SK-MEL-5 (cell line): ENCODE measurements at regions not wholly inside any gene's neighbourhood (a gene's known extent, or its start where the extent isn't known, plus 50 kb on each side); places are given as distances from the start of the nearest gene placed in this dataset.
"Not testable (repeated sequence)": the region's sequence is repeated elsewhere in the genome, so short reads cannot be mapped to it uniquely, and the experiment has no call there.

Experiments
- DNase-seq: peaks from one replicate; pipeline ENCODE4 v3.0.0-alpha.2; 2016; ENCODE audit warnings: low read depth, low spot score
- in situ Hi-C: cut with HindIII; loops from 2 replicates; pipeline ENCODE4 v1.10.0; 2016; ENCODE audit warnings: low sequenced_read_pairs, high pct_unique_total_duplicates, low pct_unique_long_range_greater_than_20kb

DNA sequence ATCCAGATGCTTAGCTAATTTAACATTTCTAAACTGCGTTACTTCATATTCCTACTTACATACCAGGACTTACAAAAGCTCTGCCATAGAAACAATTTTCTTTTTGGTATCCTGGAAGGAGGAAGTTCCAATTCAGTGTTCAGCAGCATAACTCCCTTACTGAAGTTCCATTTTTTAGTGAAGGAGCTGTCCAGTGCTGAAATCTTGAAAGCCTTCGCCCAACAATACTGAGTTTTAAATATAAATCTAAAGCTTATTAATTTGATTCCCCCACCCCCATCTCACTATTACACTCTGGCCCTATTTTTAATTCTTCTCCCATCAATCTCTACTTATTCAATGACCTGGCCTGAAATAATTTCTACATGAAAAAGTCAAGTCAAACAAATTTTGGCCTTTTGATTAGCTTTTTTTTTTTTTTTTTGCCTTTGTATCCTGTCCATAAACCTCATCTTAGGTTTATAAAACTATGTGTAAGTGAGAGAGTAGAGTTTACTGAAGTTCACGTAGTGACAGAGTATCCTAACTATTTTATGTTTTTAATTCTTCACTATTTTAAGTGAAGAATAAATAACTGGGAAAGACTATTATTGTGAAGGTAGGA is 323.0 kb upstream of the PLD5 start:
- no peak for DNase-seq
- in situ Hi-C loops: no loop called here

DNA sequence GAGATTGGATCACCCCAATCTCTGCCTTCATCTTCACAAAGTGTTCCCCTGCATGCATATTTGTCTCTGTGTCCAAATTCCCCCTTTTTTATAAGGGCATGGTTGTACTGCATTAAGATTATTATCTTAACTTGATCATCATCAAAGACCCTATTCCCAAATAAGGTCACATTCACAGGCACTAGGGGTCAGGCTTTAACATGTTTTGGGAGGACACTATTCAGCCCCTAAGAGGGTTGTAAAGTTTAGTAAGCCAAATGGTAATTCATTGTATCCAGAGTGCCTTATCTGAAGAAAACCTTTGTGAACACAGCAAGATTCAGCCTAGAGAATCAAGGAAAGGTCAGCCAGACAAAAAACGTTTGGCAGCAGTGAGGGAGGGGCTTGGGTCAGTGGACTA is 317.6 kb upstream of the PLD5 start:
- peak; percentile 8 for DNase-seq
- in situ Hi-C loops: no loop called here

DNA sequence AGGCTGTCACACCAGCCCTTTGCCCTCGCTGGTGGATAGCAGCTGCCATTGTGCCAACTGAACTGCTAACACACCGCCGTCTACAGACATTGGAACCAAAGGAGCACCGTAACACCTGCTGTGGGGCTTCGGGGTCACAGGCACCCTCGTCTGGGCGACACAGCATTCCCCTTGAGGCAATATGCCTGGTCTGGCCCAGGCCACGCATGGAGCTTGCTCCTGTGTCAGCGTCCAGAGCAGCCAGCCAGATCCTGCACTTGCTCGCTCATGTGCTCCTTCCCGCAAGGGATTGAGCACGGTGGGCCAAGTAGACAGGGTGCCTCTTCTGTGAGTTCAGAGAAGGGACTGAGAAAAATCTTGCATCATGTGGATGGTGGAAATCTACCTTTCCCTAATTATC is 314.6 kb upstream of the PLD5 start:
- in situ Hi-C loops: no loop called here
- no peak for DNase-seq

DNA sequence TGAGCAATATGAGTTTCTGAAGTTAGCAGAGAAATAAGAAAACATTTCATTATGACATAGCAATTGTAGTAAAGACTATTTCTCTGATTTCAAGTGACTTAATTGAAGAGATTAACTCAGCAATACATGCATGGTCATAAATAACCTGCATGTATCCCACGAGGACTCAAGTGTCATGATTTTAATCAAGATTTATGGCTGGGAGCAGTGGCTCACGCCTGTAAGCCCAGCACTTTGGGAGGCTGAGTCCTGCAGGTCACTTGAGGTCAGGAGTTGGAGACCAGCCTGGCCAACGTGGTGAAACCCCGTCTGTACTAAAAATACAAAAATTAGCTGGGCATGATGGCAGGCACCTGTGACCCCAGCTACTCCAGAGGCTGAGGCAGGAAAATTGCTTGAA is 311.9 kb upstream of the PLD5 start:
- in situ Hi-C loops: no loop called here
- no peak for DNase-seq

DNA sequence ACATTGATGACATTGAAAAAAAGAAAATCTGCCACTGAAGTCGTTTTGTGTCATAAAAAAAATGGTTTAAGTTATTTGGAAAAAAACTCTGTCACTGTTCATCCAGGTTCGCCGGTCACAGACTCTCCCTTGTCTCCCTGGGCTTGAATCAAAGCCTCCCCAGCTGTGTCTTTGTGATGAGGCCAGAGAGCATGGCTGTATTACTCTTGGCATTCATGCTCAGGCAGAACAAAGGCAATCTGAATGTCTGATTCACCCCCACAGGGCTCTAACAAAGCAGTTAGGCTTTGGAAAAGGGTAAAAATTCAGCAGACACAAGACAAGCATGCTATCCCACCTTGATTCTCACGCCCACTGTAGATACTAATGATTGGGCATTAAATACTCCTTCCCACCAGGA is 304.3 kb upstream of the PLD5 start:
- no peak for DNase-seq
- in situ Hi-C loops: no loop called here

DNA sequence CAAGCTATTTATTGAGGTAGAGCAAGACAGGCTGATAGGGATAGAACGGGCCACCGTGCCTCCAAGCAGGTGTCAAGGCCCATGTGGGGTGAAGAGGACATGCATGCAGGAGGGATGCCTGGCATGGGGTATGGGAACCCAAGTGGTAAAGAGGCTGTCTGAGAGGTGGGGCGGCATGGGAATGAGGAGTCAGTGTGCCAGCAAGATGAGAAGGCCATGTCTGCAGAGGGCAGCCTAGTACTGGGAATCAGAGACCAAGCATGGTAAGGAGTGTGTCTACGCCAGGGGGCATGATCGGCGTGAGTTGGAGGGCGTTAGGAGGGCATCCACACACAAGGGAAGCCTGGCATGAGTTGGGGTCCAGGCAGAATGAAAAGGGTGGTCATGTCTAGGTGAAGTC is 303.7 kb upstream of the PLD5 start:
- DNase-seq: peak; percentile 47
- in situ Hi-C loops: no loop called here

DNA sequence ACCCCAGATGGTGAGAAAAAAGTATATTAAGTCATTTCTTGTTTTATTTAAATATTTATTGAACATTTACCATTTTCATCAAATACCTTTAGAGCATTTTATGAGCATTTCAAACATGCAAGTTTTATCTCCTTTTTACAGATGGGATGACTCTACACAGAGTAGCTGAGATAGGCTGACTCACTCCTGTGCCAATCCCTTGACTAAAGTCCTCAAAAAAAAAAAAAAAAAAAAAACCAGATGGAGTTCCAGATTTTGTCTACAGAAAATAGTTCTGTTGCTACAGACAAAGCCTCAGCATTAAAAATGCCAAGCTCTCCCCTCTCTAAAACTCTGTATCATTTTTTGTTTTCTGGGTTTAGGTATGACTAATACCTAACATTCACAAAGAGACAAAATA is 303.0 kb upstream of the PLD5 start:
- in situ Hi-C loops: no loop called here
- no peak for DNase-seq

DNA sequence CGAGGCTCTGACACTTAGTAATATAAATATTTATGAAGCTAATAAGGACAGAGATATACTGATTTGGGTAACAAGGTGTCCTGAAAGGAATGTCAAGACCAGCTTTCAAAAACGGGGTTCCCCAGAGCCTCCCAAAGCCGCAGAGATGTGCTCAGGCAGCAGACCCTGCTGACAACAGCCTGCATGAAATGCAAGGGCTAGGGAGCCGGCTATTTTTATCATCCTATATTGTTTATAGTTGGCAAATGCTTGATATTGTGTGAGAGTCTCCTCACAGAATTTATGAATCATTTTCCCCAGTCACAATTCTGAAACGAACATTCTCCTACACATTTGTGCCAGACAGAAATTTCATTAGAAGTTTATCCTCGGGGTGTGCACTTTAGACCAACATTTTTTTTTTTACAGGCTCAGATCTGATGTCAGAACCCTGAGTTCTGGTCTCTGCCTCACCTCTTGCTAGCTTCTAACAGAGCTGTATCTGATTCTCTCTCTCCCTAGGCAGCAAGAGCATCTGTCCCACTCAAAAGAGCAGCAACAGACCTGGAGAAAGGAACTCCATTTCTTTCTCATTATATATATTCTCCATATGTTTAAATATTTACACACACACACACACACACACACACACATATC is 302.3 kb upstream of the PLD5 start:
- DNase-seq: no peak
- in situ Hi-C loops: no loop called here

DNA sequence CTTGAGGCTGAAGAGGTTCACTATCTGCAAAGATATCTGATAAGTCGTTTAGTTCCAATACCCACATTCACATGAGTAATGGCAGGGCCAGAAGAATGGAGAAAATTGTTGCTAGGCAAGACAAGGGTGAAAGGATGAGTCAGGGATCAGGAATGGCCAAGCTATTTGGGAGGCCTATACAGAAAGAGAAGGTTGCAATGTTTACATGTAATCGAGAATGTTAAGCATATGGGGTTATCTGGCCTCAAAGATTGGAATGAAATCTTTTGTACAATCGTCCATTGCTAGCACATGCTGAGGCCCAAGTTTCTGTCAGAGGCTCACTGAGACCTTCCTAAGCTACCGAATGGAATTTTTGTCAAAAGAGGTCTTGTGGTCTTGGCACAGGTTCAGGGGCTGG is 299.9 kb upstream of the PLD5 start:
- no peak for DNase-seq
- in situ Hi-C loops: no loop called here

DNA sequence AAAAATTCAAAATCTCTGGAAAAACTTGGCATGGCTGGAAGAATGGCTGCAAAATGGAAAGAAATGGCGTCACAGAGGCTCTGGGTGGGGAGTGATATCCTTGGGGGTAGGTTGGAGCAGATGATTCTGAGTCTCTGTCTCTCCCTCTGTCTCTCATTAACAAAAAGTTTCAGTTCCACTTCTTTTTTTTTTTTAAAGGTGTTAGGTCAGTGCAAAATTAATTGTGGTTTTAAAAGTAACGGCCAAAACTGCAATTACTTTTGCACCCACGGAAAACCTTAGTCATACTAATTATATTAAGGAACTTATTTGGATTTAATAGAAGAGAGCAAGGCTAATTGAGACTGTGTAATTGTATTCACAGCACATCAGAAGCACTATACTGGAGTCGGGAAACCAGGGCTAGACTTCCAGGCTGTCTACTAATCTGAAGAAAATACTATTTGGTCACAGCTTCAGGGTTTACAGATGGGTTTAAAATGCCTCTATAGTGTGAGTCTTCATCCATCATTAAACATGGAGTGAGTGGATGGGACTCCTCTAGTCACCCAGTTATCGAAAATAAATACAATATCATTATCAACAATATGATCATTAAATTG is 289.1 kb upstream of the PLD5 start:
- in situ Hi-C loops: no loop called here
- no peak for DNase-seq

DNA sequence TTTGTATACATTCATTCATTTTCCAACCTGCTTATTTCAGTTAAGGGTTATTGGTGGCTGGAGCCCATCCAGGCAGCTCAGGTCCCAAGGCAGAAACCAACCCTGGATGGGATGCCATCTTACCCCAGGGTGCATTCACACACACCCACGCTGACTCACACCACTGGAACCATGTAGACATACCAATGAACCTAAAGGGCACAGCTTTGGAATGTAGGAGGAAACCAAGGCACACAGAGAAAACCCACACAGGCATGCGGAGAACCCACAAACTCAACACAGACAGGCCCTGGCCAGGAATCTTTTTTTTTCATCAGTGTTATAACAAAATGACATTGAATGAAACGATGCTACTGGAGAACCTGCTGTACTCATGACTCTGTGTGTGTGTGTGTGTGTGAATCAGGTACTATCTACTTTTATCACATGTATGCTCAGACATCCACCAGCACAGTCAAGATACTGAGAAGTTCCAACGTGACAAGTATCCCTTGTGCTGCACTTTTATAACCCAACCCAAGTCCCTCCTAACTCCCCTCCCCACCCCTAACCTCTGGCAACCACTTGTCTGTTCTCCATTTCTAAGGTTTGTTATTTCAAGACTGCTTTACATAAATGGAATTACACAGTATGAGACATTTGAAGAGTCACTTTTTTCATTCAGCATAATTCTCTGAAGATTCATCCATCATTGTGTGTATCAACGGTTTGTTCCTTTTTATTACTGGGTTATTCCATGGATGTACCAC is 286.8 kb upstream of the PLD5 start:
- in situ Hi-C loops: no loop called here
- DNase-seq: no peak

DNA sequence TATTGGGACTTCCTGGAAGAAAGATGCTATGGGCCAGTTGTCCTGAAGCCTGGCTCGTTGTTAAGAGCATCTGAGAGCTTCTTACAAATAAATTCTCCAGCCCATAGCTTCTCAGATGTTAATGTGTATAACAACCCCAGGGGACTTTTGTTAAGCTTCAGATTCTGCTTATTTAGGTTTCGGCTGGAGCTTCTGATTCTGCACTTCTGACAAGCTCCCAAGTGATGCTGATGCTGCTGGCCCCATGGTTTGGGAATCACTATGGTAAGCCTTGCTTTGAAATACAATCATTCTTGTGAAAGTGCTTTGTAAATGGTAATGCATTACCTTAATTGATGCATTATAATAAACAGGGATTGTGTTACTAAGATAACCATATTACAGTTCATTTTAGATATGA is 281.8 kb upstream of the PLD5 start:
- in situ Hi-C loops: no loop called here
- no peak for DNase-seq

DNA sequence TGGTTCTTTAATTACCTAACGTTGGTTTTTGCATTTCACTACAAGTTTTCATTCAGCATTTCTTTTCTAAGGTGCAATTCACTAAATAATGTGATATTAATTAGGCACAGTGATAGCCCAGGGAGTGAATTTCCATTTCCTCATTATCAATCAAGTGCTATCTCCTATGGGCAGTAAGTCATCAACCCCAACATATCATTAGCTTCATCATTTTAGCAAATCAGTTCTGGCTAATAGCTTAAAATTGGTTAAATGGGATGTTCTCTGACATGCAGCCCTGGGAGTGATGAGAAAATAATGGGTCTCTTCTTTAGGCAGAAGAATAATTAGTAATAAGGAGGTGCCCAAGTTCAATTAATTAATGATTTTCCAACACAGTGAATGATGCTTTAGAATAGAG is 280.9 kb upstream of the PLD5 start:
- DNase-seq, in situ Hi-C loops: not testable (repeated sequence)

DNA sequence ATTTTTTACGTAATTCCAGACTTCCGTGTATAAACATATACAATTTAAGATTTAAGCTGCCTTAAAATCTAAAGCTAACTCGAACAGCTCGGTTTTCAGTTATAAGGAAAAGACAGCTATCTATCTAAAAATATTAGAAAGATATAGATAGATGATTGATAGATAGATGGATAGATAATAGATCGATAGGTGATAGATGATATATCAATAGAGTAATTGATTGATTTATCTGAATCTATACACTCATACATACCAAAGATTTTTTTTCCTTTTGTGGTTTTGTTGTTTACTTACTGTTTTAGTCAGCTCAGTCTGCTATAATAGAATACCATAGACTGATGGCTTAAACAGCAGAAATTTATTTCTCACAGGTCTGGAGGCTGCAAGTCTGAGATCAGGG is 278.5 kb upstream of the PLD5 start:
- DNase-seq: no peak
- in situ Hi-C loops: no loop called here

DNA sequence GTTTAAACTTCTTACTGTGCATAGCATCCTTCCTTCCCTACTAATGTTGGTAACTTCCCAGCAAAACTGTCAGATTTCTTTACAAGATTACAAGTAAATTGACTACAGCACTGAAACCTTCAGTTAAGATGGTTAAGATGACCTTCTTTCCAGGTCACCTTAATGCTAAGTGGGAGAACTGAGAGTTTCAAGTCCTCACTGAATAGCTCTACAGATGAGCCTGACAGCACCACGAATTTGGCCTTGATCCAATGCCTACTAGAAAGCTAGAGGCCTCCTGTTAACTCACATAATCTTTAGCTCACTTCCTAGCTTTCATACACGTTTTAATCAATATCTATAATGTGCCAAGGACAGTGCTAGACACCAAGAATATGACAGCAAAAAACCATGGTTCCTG is 276.0 kb upstream of the PLD5 start:
- in situ Hi-C loops: no loop called here
- no peak for DNase-seq

DNA sequence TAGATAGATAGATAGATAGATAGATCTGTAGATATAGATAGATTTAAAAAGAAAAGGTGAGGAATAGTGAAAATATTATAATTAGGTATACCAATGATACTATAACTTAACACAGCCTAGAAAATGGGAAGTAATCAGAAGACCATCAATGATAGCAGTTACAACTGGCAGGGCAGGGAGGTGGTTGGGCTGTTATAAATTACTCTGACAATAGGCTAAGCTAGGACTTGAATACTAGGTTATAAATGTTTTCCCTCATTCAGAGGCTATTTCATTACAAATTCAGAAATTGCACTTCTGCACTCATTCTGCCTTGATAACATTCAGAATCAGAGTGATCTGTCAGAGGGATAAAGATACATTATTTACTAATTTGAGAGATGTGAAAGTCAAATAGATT is 273.4 kb upstream of the PLD5 start:
- in situ Hi-C loops: no loop called here
- DNase-seq: no peak

DNA sequence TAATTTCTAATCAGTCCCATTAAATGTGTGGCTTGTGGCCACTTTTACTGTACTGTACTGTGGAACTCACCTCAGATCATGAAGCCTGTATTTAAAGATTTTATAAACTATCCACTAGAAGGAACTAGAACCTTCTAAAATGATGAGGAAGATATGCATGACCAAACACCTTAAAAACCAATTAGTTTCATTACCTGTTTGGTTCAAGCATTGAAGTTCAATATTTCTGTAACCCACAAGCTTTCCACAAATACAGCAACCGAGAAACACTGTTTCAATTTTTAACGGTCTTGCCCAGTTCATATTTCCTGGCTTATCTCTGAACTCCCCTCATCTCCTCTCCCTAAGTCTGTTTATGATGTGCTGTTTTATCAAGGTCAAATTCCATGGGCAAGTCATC is 264.3 kb upstream of the PLD5 start:
- DNase-seq: no peak
- in situ Hi-C loops: no loop called here

DNA sequence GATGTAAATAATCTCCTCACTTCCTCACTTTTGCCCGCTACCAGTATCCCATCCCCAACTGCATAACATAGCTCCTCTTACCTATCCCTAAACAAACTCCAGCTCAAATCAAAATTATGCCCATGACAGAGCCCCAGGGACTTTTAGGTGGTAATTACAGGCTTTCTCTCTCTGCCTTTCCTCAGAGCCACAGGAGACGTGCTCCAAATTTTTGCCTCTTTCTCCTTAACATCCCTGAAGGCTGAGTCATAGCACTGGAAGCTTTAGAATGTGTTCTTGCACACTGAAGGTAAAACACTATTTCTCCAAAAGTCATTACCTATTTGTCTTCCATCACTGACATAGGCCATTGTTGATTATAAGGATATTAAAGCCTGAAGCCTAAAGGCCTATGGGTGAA is 263.5 kb upstream of the PLD5 start:
- no peak for DNase-seq
- in situ Hi-C loops: no loop called here

DNA sequence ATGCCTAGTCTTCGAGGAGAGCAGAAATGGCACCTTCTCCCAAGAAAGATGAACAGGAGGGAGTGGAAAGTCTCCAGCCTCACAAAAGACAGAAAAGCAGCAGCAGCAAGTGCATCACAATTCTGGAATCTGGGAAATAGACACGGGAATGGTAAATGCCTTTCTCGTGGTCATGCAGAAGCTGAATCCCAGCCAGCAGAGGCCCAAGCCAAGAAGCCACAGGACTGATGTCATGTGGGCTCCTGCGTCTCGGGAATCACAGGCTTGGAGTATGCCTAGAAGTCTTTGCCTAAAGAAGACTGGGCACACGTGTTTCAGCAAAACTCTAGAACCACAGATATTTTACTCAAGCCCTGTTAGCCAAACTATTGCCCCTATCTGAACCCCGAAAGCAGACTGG is 260.3 kb upstream of the PLD5 start:
- DNase-seq: no peak
- in situ Hi-C loops: no loop called here
